RWPE1 (cell line): ENCODE measurements at regions not wholly inside any gene's neighbourhood (a gene's known extent, or its start where the extent isn't known, plus 50 kb on each side); places are given as distances from the start of the nearest gene placed in this dataset.

Source experiments
- CTCF ChIA-PET: fragments of 350-600 bp; sonication (Branson Sonifier 250); formaldehyde crosslinking; extraction: SDS; loops from one replicate; lab custom pipeline; 2021; lab: Yijun Ruan, JAX
- POLR2A ChIA-PET: fragments of 400-600 bp; formaldehyde crosslinking; extraction: SDS; loops from one replicate; lab custom pipeline; 2020; ENCODE audit warnings: antibody characterized with exemption; ENCODE audit not compliant: low non-redundant PET; lab: Yijun Ruan, JAX
- DNase-seq: peaks from one replicate; pipeline ENCODE4 v3.0.0; 2012; ENCODE audit warnings: low spot score
- H3K27ac ChIP-seq: fragments of 450-650 bp; 2 replicates; pipeline ENCODE4 v1.5.1; 2017
- TF ChIP-seq, protein P1 (sequence below): fragments of 450-650 bp; conservative IDR thresholded peaks from 2 replicates; pipeline ENCODE4 v1.5.1; 2017; ENCODE audit warnings: low read depth, mild to moderate bottlenecking

DNA sequence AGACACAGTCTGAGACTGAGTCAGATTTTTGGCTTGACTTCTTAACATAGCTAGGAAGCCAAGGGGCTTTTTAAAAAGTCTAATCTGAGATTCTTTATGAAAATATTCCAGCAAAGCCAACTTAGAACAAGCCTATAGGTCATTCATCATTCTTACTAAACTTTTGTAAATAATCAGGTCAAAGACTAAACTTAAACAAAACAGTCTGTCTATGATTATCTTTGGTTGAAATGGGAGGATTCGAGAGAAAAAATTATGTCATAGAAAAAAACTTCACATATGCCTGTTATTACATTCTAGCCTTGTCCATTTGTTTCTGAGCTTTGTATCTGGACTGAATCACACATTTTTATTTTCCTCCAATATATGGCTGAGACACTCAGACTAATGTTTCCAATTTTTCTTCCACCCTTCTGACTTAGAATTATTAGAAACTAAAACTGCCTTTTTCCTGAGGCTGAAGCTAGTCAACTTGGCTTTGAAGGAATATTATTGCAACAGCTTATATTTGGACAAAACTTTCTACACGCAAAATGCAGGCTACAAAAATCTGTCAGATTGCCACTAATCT is 83.3 kb downstream of the ETS2 start:
- TF ChIP-seq, protein P1, sequence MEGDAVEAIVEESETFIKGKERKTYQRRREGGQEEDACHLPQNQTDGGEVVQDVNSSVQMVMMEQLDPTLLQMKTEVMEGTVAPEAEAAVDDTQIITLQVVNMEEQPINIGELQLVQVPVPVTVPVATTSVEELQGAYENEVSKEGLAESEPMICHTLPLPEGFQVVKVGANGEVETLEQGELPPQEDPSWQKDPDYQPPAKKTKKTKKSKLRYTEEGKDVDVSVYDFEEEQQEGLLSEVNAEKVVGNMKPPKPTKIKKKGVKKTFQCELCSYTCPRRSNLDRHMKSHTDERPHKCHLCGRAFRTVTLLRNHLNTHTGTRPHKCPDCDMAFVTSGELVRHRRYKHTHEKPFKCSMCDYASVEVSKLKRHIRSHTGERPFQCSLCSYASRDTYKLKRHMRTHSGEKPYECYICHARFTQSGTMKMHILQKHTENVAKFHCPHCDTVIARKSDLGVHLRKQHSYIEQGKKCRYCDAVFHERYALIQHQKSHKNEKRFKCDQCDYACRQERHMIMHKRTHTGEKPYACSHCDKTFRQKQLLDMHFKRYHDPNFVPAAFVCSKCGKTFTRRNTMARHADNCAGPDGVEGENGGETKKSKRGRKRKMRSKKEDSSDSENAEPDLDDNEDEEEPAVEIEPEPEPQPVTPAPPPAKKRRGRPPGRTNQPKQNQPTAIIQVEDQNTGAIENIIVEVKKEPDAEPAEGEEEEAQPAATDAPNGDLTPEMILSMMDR = no peak
- no peak overlapping the region for H3K27ac ChIP-seq
- CTCF ChIA-PET = no interaction called here
- no peak for DNase-seq
- POLR2A ChIA-PET = no interaction called here

DNA sequence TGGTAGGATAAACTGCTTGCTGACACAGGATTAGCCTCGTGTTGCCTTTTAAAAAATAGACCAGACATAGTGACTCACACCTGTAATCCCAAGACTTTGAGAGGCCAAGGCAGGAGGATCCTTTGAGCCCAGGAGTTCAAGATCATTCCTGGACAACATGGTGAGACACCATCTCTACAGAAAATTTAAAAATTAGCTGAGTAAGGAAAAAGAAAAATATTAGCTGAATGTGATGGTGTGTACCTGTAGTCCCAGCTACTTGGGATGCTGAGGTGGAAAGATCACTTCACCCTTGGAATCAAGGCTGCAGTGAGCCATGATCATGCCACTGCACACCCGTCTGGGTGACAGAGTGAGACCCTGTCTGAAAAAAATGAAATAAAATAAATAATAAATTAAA is 82.0 kb downstream of the ETS2 start:
- POLR2A ChIA-PET = no interaction called here
- DNase-seq = no peak
- TF ChIP-seq, protein P1 = no peak
- H3K27ac ChIP-seq = no peak overlapping the region
- CTCF ChIA-PET = no interaction called here

DNA sequence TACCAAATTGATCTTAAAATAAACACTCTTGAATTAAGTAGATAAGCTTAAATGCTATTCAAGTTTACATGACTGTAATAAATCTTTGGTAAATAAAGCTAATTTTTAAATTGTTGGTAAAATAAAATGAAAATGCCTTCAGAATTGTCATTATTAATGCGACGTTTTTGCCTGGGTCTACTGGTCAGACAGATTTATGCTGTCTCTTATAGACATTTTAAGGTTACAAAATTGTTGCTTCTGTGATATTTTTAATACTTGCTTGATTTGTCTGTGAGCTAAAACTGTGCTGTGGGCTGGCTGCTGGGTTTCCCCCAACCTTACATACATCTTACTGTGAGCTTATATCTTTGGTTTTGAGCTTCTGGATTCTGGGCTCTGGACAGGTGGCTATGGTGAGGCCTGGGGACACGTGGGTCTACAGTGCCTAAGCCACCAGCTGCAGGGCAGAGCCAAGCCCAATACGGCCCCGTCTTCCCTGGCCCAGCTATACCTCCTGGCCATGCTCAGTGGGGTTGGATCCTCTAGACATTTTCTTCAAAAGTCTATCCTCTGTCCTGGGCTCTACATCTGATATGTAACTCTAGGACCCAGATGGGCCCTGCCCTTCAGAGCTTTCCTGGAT is 81.4 kb downstream of the ETS2 start:
- TF ChIP-seq, protein P1 = no peak
- POLR2A ChIA-PET = no interaction called here

DNA sequence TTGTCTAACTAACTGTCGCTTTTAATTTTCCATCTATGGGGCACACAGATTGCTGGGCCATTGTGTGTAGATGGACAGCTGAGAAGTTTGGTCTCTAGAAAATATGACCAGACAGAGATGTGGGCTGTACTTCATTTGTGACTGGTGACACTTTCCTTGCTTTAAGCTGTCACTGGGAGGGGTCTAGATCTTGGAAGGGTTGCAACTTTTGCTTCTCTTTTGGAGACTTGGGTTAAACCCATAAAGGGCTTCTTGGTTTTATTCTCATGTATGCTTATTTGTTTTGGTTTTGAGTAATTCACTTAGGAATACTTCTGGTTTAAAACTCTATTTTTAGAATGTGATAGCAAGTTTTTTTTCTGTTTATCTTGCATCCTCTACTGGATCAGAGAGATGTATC is 80.2 kb downstream of the ETS2 start:
- CTCF ChIA-PET = no interaction called here
- DNase-seq = no peak
- TF ChIP-seq, protein P1 = no peak

More for the DNA sequence above, 81.4 kb downstream of the ETS2 start:
- DNase-seq = no peak
- CTCF ChIA-PET = interaction anchor here (0.5 kb wide), 1 partner anchor 59 kb away, joined by 4 read pairs; no protein-coding TSS in a partner anchor
- H3K27ac ChIP-seq = no peak overlapping the region

DNA sequence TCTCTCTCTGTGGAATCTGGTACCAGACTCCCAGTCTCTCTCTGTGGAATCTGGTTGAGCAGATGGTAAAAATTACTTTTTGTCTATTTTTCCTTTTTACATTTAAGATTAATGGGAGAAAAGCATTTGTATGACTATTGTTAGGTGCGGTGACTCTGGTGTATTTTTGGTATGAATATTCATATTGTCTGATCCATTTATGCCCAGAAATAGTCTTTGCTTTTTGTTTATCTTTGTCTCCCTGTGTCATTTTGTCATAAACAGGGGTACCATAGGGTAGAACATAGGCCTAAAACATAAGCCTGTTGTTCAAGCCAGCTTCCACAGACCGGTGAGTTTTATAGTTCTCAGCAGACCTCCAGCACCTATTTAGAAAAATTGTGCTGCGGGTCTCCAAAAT is 78.7 kb downstream of the ETS2 start:
- ChIA-PET POLR2A (no interaction called here), CTCF (no interaction called here)
- TF ChIP-seq, protein P1 = no peak
- H3K27ac ChIP-seq = no peak overlapping the region
- no peak for DNase-seq

More for the DNA sequence above, 80.2 kb downstream of the ETS2 start:
- POLR2A ChIA-PET = no interaction called here
- H3K27ac ChIP-seq = no peak overlapping the region

DNA sequence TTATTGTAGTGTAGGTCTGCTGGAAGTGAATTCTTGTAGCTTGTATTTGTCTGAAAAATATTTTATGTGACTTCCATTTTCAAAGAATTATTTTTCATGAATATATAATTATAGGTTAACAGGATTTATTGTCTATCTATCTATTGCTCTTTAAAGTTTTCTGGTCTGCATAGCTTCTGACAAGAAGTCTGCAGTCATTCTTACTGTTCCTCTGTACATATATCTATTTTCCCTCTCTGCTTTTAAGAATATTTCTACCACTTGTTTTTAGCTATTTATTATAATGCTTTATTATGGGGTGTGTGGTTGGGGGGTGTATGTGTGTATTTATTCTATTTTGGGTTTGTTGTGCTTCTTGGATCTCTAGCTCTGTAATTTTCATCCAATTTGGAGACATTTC is 77.4 kb downstream of the ETS2 start:
- no peak for DNase-seq
- ChIA-PET CTCF (no interaction called here), POLR2A (no interaction called here)
- no peak overlapping the region for H3K27ac ChIP-seq
- TF ChIP-seq, protein P1 = no peak
